IMR-90 (cell line): ENCODE measurements at regions not wholly inside any gene's neighbourhood (a gene's known extent, or its start where the extent isn't known, plus 50 kb on each side); places are given as distances from the start of the nearest gene placed in this dataset.

Source experiments
- FOS ChIP-seq: fragments of 150-350 bp; IDR thresholded peaks from 2 replicates; pipeline ENCODE4 v1.6.1; 2016; ENCODE audit warnings: low read depth, low read length
- MAFK ChIP-seq: IDR thresholded peaks from 2 replicates; pipeline ENCODE4 v1.6.1; 2012; ENCODE audit warnings: low read depth, low read length, improper control_type of control experiment
- MAZ ChIP-seq: IDR thresholded peaks from 2 replicates; pipeline ENCODE4 v1.6.1; 2012; ENCODE audit warnings: low read depth, mild to moderate bottlenecking, low read length, improper control_type of control experiment, moderate library complexity, borderline replicate concordance
- NFE2L2 ChIP-seq: fragments of 150-350 bp; IDR thresholded peaks from 2 replicates; pipeline ENCODE4 v1.6.1; 2016; ENCODE audit warnings: low read depth, mild to moderate bottlenecking, low read length
- POLR2A ChIP-seq: IDR thresholded peaks from 2 replicates; pipeline ENCODE4 v1.6.1; 2012; ENCODE audit warnings: mild to moderate bottlenecking, low read depth, low read length
- RCOR1 ChIP-seq: IDR thresholded peaks from 2 replicates; pipeline ENCODE4 v1.6.1; 2012; ENCODE audit warnings: mild to moderate bottlenecking, low read length, improper control_type of control experiment; ENCODE audit not compliant: insufficient replicate concordance
- SMC3 ChIP-seq: fragments of 150-350 bp; IDR thresholded peaks from 2 replicates; pipeline ENCODE4 v1.6.1; 2016; ENCODE audit warnings: low read depth, mild to moderate bottlenecking, antibody characterized with exemption, low read length, moderate library complexity
- TF ChIP-seq, protein P1 (sequence below): conservative IDR thresholded peaks from 2 replicates; pipeline ENCODE4 v1.5.1; 2012; ENCODE audit warnings: mild to moderate bottlenecking, low read depth, low read length, improper control_type of control experiment

DNA sequence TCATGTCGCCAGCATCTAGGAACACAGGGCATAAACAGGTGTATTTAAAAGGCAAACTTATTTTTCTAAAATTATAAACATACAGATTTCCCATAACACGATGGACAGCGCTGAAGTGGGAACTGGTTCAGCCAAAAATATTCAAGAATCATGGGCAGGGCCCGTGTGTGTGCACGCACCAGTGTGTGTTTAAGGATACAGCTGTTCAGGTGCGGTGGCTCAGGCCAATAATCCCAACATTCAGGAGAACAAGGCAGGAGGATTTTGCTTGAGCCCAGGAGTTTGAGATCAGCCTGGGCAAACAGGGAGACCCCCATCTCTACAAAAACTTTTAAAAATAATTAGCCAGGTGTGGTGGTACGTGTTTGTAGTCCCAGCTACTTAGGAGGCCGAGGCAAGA lies 288.6 kb upstream of the HDAC4 start:
- TF ChIP-seq MAZ (no peak), POLR2A (no peak), SMC3 (no peak), RCOR1 (no peak), FOS (no peak), NFE2L2 (no peak), MAFK (no peak)
- TF ChIP-seq, protein P1, sequence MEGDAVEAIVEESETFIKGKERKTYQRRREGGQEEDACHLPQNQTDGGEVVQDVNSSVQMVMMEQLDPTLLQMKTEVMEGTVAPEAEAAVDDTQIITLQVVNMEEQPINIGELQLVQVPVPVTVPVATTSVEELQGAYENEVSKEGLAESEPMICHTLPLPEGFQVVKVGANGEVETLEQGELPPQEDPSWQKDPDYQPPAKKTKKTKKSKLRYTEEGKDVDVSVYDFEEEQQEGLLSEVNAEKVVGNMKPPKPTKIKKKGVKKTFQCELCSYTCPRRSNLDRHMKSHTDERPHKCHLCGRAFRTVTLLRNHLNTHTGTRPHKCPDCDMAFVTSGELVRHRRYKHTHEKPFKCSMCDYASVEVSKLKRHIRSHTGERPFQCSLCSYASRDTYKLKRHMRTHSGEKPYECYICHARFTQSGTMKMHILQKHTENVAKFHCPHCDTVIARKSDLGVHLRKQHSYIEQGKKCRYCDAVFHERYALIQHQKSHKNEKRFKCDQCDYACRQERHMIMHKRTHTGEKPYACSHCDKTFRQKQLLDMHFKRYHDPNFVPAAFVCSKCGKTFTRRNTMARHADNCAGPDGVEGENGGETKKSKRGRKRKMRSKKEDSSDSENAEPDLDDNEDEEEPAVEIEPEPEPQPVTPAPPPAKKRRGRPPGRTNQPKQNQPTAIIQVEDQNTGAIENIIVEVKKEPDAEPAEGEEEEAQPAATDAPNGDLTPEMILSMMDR: no peak
